ENCODE measurements at regions not wholly inside any gene's neighbourhood (a gene's known extent, or its start where the extent isn't known, plus 50 kb on each side); places are given as distances from the start of the nearest gene placed in this dataset.

DNA sequence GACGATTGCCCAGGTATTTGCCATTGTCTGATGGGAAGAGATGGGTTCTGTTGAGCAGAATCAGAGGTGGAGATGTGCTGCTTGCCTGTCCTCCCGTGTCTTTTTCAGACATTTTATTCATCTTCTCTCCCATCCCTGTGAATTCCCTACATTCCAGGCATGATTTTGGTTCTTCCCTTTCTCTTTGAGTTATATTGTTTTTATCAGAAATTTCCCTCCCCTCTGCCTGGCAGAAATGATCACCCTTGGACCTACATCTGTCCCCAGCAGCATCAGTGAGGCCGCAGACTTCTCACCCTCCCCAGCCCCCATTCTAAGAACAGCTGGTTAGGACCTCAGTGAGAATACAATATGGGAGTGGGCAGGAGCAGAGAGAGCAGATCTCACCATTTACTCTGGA, 640.2 kb downstream of the CCDC171 start:
- Mint-ChIP-seq H3K27me3 (ENCODE audit: low read depth) (no peaks in the 10 kb centered on the region), H3K27ac (no peak overlapping the region), H3K4me3 (no peak overlapping the region), H3K4me1 (ENCODE audit: low read depth) (no peaks in the 10 kb centered on the region), H3K9me3 (peaks cover 3% of the 10 kb centered on the region), H3K36me3 (ENCODE audit: low read depth) (no peaks in the 10 kb centered on the region)

DNA sequence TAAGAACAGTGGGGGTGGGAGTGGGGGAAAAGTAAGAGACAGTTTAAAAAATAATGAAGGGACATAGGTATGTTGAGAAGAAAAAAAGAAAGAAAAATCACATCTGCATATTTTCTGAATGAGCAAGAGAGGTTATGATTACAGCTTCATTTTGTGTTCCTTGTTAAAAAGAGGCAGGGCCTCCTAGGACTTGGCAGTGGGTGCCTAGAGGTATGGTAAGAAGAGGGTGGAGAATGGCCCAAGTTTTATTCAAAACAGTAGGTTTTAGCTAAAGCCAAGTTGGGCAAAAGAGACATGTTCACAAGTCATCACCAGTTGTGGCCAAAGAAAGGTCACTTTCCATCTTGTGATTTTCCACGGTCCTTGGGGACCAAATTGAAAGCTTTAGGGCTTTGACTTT, 643.4 kb downstream of the CCDC171 start:
- no peaks in the 10 kb centered on the region for H3K27me3 Mint-ChIP-seq (ENCODE audit: low read depth)
- no peaks in the 10 kb centered on the region for H3K36me3 Mint-ChIP-seq (ENCODE audit: low read depth)
- H3K27ac Mint-ChIP-seq, result no peak overlapping the region
- H3K9me3 Mint-ChIP-seq, result no peaks in the 10 kb centered on the region
- no peaks in the 10 kb centered on the region for H3K4me1 Mint-ChIP-seq (ENCODE audit: low read depth)
- H3K4me3 Mint-ChIP-seq, result no peak overlapping the region

DNA sequence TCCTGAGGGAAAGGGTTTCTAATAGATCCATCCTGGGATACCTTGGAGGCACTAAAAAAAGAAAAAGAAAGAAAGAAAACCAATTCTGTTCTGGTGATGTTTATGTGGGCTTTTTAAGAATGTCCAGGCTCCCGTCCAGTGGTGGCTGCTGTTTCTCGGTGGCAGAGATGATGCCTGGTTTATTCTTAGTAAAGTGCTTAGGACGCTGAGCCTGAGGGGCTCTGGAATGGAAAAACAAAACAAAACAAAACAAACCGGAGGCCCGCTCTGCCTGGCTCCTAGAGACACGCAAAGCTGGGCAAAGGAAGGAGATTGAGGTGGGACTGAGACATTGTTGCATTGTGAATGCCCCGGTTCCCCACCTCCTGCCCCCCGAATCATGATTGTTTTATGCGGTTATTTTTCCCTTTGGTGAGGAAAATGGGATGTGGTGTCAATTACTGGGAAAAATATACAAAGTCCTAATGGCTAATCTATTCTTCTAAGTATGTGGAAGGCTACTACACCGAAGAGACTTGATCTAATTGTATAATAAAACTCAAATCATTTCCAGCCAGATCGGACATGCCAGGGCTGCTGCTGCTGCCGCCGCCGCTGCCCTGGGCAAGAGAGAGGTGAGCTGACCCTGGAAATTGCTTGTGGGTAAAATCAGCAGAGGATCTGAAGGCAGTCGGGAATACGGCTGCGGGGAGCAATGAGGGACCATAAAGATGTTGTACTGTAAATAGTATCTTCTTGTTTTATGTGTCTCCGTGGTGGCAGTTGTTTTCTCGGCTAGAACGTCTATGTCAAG, 644.9 kb downstream of the CCDC171 start:
- Mint-ChIP-seq H3K27me3 (ENCODE audit: low read depth) (no peaks in the 10 kb centered on the region), H3K9me3 (no peaks in the 10 kb centered on the region), H3K4me1 (ENCODE audit: low read depth) (no peaks in the 10 kb centered on the region), H3K36me3 (ENCODE audit: low read depth) (no peaks in the 10 kb centered on the region), H3K4me3 (no peak overlapping the region), H3K27ac (no peak overlapping the region)

DNA sequence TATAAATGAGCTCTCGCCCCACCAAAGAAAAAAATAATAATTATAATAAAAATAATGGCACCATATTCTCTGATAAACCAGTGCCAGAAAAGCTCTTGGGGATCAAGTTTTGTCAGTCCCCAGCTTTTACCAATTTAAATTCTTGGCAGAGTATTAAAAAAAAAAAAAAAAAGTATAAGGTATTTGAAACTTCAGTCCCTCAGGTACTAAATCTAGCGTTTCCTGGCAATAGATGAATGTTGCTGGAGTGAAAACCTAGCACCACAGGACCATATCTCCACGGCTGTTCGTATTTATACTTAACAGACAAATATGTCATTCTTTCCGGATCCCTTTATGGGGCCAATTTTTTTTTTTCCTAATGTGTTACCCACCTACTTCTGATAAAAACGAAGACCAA, 646.2 kb downstream of the CCDC171 start:
- Mint-ChIP-seq H3K4me1 (ENCODE audit: low read depth) (no peaks in the 10 kb centered on the region), H3K9me3 (no peaks in the 10 kb centered on the region), H3K4me3 (no peak overlapping the region), H3K27ac (no peak overlapping the region), H3K36me3 (ENCODE audit: low read depth) (no peaks in the 10 kb centered on the region), H3K27me3 (ENCODE audit: low read depth) (no peaks in the 10 kb centered on the region)

DNA sequence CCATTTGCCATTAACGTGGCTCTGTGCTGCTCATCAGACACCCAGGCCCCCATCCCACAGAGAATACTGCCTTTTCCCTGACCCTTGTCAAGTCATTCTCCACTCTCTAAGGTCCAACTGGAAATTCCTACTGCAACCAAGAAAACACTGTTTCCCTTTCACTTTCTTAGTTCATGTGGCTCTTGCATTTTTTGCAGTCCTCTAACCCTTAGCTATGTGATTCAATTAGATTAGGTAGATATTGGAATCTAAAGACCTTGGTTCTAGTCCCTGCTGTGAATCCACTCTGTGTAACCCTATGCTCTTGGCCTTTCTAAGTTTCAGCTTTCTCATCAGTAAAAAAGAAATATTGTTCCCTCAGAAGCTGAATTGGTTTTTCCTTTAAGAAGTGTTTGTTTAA, 649.4 kb downstream of the CCDC171 start:
- no peak overlapping the region for H3K27ac Mint-ChIP-seq
- no peak overlapping the region for H3K4me3 Mint-ChIP-seq
- H3K36me3 Mint-ChIP-seq (ENCODE audit: low read depth), result no peaks in the 10 kb centered on the region
- no peaks in the 10 kb centered on the region for H3K27me3 Mint-ChIP-seq (ENCODE audit: low read depth)
- H3K9me3 Mint-ChIP-seq, result no peaks in the 10 kb centered on the region
- H3K4me1 Mint-ChIP-seq (ENCODE audit: low read depth), result peaks cover 4% of the 10 kb centered on the region

DNA sequence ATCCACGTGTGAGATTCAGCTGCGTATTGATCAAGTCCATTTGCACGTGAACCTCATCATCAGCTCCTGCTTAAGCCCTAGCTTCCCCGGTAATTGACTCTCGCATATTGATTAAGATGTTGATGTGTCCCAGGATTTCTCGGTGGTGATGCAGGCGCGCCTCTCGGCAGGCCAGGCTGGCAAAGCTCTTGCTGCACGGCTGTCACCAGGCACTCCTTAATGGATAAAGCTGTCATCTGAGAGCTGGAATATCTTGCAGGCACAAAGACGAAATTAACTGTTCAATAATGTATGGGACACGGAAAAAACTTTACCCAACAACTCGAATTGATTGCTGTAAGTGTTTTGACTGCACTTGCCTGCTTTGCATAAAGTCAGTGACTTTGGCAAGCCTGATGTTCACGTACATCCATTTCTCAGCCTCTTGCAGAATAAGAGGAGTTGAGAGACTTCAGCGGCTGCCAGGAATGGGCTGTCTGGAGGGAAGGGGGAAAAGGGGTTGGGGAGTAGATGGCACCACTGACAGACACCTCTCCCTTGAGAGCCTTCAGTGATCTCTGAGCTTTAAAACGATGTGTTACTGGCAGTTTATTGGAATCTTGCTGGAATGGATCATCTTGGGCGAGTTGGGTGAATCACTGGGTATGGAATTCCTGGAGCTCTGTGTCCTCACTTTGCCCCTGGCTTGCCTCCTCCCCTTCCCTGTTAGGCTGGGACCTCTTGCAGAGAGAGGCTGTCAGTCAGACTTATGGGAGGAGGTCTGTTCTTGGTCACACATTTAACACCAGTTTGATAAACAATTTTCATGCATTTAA, 650.3 kb downstream of the CCDC171 start:
- Mint-ChIP-seq H3K4me3 (no peak overlapping the region), H3K27ac (no peak overlapping the region), H3K36me3 (ENCODE audit: low read depth) (no peaks in the 10 kb centered on the region), H3K27me3 (ENCODE audit: low read depth) (no peaks in the 10 kb centered on the region), H3K4me1 (ENCODE audit: low read depth) (peaks cover 4% of the 10 kb centered on the region), H3K9me3 (no peaks in the 10 kb centered on the region)

DNA sequence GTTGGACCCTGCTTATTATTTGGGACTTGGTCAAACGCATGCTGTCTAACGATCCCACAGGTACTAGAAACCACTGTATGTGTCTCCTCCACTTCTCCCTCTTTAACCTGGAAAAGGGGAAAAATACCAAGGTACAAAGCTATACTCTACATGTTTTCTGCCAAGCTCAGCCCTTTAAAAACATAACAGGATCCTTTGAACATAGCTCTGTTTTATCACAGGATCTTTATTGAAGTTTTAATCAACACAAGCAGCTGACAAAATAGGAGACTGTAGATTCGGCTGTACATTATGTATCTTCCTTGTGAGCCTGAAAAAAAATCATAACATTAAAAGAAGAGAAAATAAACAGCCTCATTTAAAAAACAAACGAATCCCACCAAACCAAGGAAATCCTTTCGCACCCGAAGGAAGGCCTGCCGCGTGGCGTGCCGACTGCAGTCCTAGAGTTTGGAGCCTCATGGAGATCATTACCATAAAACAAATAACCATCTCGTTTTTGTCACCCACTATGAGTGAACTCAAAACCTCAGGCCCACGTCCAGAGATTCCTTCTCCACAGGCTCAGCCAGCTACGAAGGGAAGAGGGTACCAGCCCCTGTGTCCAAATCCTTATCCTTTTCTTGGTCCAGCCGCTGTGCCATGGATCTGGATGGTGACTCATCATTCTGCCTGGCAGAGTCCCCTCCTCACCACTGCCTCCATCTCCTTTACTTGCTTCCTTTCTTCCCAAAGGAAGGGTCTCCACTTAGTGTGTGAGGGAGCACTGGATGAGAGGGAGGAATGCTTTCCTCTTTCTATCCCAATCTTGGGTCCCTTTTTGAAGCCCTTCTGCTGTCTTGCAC, 651.1 kb downstream of the CCDC171 start:
- Mint-ChIP-seq H3K4me3 (no peak overlapping the region), H3K27me3 (ENCODE audit: low read depth) (no peaks in the 10 kb centered on the region), H3K9me3 (no peaks in the 10 kb centered on the region), H3K36me3 (ENCODE audit: low read depth) (no peaks in the 10 kb centered on the region), H3K27ac (no peak overlapping the region), H3K4me1 (ENCODE audit: low read depth) (peaks cover 4% of the 10 kb centered on the region)

DNA sequence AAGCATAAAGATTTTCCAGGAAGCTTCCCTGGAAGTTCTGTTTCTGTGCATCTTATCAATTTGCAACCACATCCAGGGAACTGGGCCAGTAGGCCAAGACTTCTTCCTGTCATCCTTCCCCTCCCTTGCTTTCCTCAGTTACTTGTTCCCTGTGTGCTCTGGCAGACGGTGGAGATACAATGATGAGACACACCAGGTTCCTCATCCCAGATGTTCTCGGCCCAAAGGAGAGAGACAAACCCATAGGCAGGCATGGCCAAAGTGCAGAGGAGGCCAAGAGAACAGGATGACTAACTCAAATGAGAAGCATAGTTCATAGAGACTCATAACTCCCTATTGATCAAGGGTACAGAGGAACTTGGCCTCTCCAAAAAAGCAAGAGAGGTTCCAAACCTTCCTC, 652.6 kb downstream of the CCDC171 start:
- Mint-ChIP-seq H3K4me3 (no peak overlapping the region), H3K9me3 (peaks cover 4% of the 10 kb centered on the region), H3K4me1 (ENCODE audit: low read depth) (peaks cover 4% of the 10 kb centered on the region), H3K36me3 (ENCODE audit: low read depth) (no peaks in the 10 kb centered on the region), H3K27ac (no peak overlapping the region), H3K27me3 (ENCODE audit: low read depth) (no peaks in the 10 kb centered on the region)

DNA sequence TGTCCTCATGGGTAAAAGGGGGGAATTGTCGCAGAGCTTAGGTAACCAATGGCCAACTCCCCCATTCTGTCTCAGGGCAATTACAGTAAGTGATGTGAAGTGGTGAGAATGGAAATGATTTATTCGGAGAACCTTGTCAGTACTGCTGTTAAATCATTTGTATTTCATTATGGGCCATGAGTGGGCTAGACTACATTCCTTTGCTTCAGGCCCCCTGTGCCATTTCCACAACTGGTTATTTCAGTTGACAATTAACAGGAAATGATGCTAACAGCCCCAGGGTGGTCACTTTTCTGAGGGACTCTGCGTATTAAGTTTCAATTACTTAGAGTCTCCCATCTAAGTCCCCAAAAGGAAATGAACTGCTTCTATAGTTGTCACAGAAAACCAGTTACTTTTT, 653.7 kb downstream of the CCDC171 start:
- H3K4me3 Mint-ChIP-seq, result no peak overlapping the region

DNA sequence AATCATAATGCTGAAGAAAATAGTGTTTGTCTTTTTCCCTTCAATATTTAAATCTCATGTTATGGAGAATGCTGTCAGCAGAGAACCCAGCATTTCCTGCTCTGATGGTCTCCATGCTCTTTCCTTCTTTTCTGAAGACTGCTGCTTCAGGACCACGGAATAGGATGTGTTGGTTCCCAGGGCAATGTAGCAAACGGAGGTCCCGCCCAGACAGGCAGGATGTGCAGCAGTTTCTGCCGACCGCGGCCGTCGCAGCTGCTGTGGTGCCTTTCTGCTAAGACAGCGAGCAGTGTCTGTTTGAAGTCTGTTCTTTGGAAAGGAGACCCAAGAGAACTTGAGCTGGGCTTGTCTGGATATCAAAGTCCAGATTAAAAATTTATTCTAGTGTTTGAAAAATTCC, 654.3 kb downstream of the CCDC171 start:
- Mint-ChIP-seq H3K27ac (no peak overlapping the region), H3K27me3 (ENCODE audit: low read depth) (no peaks in the 10 kb centered on the region), H3K9me3 (peaks cover 4% of the 10 kb centered on the region), H3K36me3 (ENCODE audit: low read depth) (no peaks in the 10 kb centered on the region), H3K4me1 (ENCODE audit: low read depth) (peaks cover 4% of the 10 kb centered on the region), H3K4me3 (no peak overlapping the region)

More for the DNA sequence above, 653.7 kb downstream of the CCDC171 start:
- Mint-ChIP-seq H3K27me3 (ENCODE audit: low read depth) (no peaks in the 10 kb centered on the region), H3K27ac (no peak overlapping the region), H3K9me3 (peaks cover 4% of the 10 kb centered on the region), H3K36me3 (ENCODE audit: low read depth) (no peaks in the 10 kb centered on the region), H3K4me1 (ENCODE audit: low read depth) (peaks cover 4% of the 10 kb centered on the region)

DNA sequence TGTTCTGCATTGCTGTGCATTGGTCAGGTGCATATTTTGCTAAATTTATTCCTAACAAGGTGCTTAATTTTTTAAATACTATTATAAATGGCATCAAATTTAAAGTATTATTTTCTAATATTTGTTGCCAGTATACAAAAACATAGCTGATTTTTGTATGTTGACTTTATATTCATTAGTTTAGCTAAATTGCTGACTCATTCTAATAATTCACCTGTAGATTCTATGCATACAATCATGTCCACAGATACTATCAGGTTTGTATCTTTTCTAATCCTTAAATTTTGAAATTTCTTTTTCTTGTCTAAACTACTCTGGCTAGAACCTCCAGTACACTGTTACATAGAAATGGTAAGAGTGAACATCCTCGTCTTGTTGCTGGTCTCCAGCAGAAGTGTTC, 657.6 kb downstream of the CCDC171 start:
- no peak overlapping the region for H3K4me3 Mint-ChIP-seq
- peaks cover 7% of the 10 kb centered on the region for H3K9me3 Mint-ChIP-seq
- no peaks in the 10 kb centered on the region for H3K27me3 Mint-ChIP-seq (ENCODE audit: low read depth)
- H3K27ac Mint-ChIP-seq, result no peak overlapping the region
- no peaks in the 10 kb centered on the region for H3K36me3 Mint-ChIP-seq (ENCODE audit: low read depth)
- peaks cover 4% of the 10 kb centered on the region for H3K4me1 Mint-ChIP-seq (ENCODE audit: low read depth)

DNA sequence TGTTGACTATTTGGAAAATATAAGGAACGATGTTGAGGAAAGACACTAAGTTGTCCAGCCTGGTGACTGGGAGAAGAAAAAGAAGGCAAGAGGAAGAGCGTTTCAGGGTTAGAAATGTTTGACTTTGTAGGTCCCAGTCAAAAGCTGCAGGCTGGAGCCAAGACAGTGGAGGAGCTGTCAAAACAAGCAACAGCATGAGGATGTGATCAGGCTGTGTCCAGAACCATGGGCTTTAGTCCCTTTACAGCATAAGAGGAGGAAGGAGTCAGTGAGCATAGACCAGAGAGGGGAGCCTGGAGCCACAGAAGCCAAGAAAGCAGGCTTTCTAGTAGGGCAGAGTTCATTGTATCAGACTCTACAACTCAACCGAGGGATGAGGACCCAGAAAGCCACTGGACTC, 658.5 kb downstream of the BNC2 start:
- no peak overlapping the region for H3K27ac Mint-ChIP-seq
- H3K9me3 Mint-ChIP-seq, result peaks cover 7% of the 10 kb centered on the region
- no peak overlapping the region for H3K4me3 Mint-ChIP-seq
- peaks cover 2% of the 10 kb centered on the region for H3K4me1 Mint-ChIP-seq (ENCODE audit: low read depth)
- H3K36me3 Mint-ChIP-seq (ENCODE audit: low read depth), result no peaks in the 10 kb centered on the region
- no peaks in the 10 kb centered on the region for H3K27me3 Mint-ChIP-seq (ENCODE audit: low read depth)

DNA sequence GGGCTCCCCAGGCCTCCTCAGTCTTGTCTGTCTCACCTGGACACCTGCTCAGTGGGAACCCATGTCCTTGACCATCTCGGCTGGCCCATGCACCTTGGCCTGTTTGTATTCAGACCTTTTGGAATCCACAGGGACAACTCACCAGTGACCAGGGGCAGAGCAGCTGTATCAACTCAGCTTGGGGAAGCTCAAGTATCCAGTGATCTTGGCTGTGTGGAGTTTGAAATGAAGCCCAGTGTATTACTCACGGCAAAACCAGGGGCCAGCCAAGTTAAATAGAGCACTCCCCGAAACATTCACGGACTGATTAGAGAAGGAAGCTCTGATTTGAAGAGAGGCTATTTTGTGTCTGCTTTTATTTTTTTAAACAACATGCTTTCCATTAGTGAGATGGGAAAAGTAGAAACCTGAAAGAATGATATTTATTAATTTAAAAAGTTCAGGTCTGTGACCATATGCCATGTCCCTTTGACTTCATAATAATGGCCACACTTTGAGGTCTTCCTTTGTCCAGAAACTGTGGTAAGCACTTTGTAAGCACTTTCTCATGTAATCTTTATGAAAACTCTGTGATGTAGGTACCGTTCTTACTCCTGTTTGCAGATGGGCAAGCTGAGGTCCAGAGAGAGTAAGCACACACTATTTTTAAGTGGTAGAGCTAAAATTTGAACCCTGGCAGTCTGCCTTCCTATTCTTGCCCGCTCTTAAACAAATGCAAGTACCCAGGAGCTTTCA, 656.5 kb downstream of the BNC2 start:
- H3K4me1 Mint-ChIP-seq (ENCODE audit: low read depth), result no peaks in the 10 kb centered on the region
- peaks cover 7% of the 10 kb centered on the region for H3K9me3 Mint-ChIP-seq
- H3K36me3 Mint-ChIP-seq (ENCODE audit: low read depth), result no peaks in the 10 kb centered on the region
- no peak overlapping the region for H3K27ac Mint-ChIP-seq
- no peaks in the 10 kb centered on the region for H3K27me3 Mint-ChIP-seq (ENCODE audit: low read depth)
- no peak overlapping the region for H3K4me3 Mint-ChIP-seq

Measured in T-helper 1 cell treated with Interleukin-12 subunit alpha and Interleukin-12 subunit beta and Interleukin-4 antibody, amounts not matched to agents 30 μg/mL and 1 μg/mL, for 36 hours (primary cell).